ENCODE measurements at regions not wholly inside any gene's neighbourhood (a gene's known extent, or its start where the extent isn't known, plus 50 kb on each side); places are given as distances from the start of the nearest gene placed in this dataset.

DNA sequence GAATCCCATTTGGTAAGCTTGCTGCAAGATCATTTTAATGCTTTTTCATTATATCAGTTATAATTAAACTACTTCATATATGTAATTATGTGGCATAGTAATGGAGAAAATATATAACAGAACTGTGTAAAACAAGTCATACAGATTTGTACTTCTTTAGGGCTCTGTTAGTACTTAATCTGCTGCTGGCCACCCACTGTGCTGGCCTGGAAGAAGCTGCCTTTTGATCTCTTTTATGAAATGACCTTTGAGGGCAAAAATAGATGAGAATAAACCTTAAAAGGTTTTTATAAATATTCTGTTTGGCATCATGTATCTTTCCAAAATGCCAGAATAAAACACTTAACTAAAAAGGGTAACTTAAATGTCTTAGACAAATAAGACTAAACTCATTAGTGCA, 262.9 kb downstream of the ZIC1 start:
- no peak overlapping the region for H3K27ac ChIP-seq
- H3K4me1 ChIP-seq: no peaks in the 10 kb centered on the region
- H3K27me3 ChIP-seq: no peaks in the 10 kb centered on the region
- H3K4me3 ChIP-seq: no peak overlapping the region
- no peaks in the 10 kb centered on the region for H3K36me3 ChIP-seq
- intact Hi-C loops (cut with DNase I): no loop called here
- no peak for DNase-seq (ENCODE audit: extremely low spot score in 2 of 2)
- TF ChIP-seq POLR2AphosphoS5 (IDR thresholded peaks at IDR 0.05; ENCODE audit: insufficient read depth in 1 of 2, low read depth in 1 of 2) (no peak), POLR2A (IDR thresholded peaks at IDR 0.05) (no peak)
- TF ChIP-seq, protein P1, sequence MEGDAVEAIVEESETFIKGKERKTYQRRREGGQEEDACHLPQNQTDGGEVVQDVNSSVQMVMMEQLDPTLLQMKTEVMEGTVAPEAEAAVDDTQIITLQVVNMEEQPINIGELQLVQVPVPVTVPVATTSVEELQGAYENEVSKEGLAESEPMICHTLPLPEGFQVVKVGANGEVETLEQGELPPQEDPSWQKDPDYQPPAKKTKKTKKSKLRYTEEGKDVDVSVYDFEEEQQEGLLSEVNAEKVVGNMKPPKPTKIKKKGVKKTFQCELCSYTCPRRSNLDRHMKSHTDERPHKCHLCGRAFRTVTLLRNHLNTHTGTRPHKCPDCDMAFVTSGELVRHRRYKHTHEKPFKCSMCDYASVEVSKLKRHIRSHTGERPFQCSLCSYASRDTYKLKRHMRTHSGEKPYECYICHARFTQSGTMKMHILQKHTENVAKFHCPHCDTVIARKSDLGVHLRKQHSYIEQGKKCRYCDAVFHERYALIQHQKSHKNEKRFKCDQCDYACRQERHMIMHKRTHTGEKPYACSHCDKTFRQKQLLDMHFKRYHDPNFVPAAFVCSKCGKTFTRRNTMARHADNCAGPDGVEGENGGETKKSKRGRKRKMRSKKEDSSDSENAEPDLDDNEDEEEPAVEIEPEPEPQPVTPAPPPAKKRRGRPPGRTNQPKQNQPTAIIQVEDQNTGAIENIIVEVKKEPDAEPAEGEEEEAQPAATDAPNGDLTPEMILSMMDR (IDR thresholded peaks at IDR 0.05): no peak
- H3K9me3 ChIP-seq: no peaks in the 10 kb centered on the region

GRCh38 chr3:147672436-147672835, 263.3 kb downstream of the ZIC1 start:
- Histone ChIP-seq H3K27me3 (no peaks in the 10 kb centered on the region), H3K36me3 (no peaks in the 10 kb centered on the region), H3K27ac (no peak overlapping the region), H3K4me1 (no peaks in the 10 kb centered on the region), H3K4me3 (no peak overlapping the region), H3K9me3 (no peaks in the 10 kb centered on the region)
- TF ChIP-seq POLR2AphosphoS5 (IDR thresholded peaks at IDR 0.05; ENCODE audit: insufficient read depth in 1 of 2, low read depth in 1 of 2) (no peak), POLR2A (IDR thresholded peaks at IDR 0.05) (no peak)
- TF ChIP-seq, protein P1 (IDR thresholded peaks at IDR 0.05): no peak
- intact Hi-C loops (cut with DNase I): no loop called here
- DNase-seq (ENCODE audit: extremely low spot score in 2 of 2): no peak

DNA sequence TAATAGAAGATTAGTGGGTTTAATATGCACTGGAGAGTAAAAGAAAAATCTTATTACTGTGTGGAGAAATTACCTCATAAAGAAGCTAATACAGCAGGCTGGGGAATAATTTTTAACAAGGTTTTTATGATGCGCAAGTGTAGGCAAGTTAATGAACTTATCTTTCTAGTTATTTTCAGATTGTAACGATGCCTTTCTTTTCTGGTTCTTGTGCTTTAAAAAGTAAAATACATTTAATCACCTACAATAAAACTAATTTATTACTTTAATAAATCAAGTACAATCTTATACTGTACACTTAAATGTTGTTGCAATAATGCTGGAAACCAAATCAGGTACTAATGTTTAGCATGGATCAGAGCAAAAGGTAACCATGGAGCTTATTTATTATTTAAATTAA, 266.6 kb downstream of the ZIC1 start:
- no peaks in the 10 kb centered on the region for H3K36me3 ChIP-seq
- no peaks in the 10 kb centered on the region for H3K9me3 ChIP-seq
- H3K4me1 ChIP-seq: no peaks in the 10 kb centered on the region
- no peak overlapping the region for H3K27ac ChIP-seq
- no peak overlapping the region for H3K4me3 ChIP-seq
- DNase-seq (ENCODE audit: extremely low spot score in 2 of 2): no peak
- intact Hi-C loops (cut with DNase I): no loop called here
- TF ChIP-seq, protein P1 (IDR thresholded peaks at IDR 0.05): no peak
- TF ChIP-seq POLR2AphosphoS5 (IDR thresholded peaks at IDR 0.05; ENCODE audit: insufficient read depth in 1 of 2, low read depth in 1 of 2) (no peak), POLR2A (IDR thresholded peaks at IDR 0.05) (no peak)
- H3K27me3 ChIP-seq: no peaks in the 10 kb centered on the region

GRCh38 chr3:147680837-147681483, 271.8 kb downstream of the ZIC1 start:
- no peak for DNase-seq (ENCODE audit: extremely low spot score in 2 of 2)
- Histone ChIP-seq H3K36me3 (no peaks in the 10 kb centered on the region), H3K27ac (no peak overlapping the region), H3K4me3 (no peak overlapping the region), H3K27me3 (no peaks in the 10 kb centered on the region), H3K4me1 (no peaks in the 10 kb centered on the region), H3K9me3 (no peaks in the 10 kb centered on the region)
- intact Hi-C loops (cut with DNase I): no loop called here
- no peak for TF ChIP-seq POLR2A (IDR thresholded peaks at IDR 0.05)
- no peak for TF ChIP-seq POLR2AphosphoS5 (IDR thresholded peaks at IDR 0.05; ENCODE audit: insufficient read depth in 1 of 2, low read depth in 1 of 2)
- TF ChIP-seq, protein P1 (IDR thresholded peaks at IDR 0.05): no peak

- H3K27me3 ChIP-seq: no peaks in the 10 kb centered on the region
- intact Hi-C loops (cut with DNase I): no loop called here
- H3K4me3 ChIP-seq: no peak overlapping the region
- H3K4me1 ChIP-seq: no peaks in the 10 kb centered on the region
- H3K9me3 ChIP-seq: no peaks in the 10 kb centered on the region
- no peaks in the 10 kb centered on the region for H3K36me3 ChIP-seq
- no peak for TF ChIP-seq POLR2A (IDR thresholded peaks at IDR 0.05)
- TF ChIP-seq POLR2AphosphoS5 (IDR thresholded peaks at IDR 0.05; ENCODE audit: insufficient read depth in 1 of 2, low read depth in 1 of 2): no peak
- TF ChIP-seq, protein P1 (IDR thresholded peaks at IDR 0.05): no peak
- no peak overlapping the region for H3K27ac ChIP-seq
- DNase-seq (ENCODE audit: extremely low spot score in 2 of 2): no peak
Measured at GRCh38 chr3:147688868-147689267, 279.7 kb downstream of the ZIC1 start.
